RCC 7860 (cell line): ENCODE measurements at regions not wholly inside any gene's neighbourhood (a gene's known extent, or its start where the extent isn't known, plus 50 kb on each side); places are given as distances from the start of the nearest gene placed in this dataset.
"Not testable (repeated sequence)": the region's sequence is repeated elsewhere in the genome, so short reads cannot be mapped to it uniquely, and the experiment has no call there.

ENCODE experiments used
- DNase-seq: peaks from one replicate; pipeline ENCODE4 v3.0.0-alpha.2; 2015; ENCODE audit warnings: low spot score
- FAIRE-seq: peaks from 2 replicates; lab custom pipeline; 2012; peaks lifted over from hg19 to GRCh38; lab: Jason Lieb, UNC

- DNase-seq (no peak), FAIRE-seq (no peak)
Observed at GRCh38 chr17:14581186-14581830, 280.4 kb downstream of the HS3ST3B1 start.

DNA sequence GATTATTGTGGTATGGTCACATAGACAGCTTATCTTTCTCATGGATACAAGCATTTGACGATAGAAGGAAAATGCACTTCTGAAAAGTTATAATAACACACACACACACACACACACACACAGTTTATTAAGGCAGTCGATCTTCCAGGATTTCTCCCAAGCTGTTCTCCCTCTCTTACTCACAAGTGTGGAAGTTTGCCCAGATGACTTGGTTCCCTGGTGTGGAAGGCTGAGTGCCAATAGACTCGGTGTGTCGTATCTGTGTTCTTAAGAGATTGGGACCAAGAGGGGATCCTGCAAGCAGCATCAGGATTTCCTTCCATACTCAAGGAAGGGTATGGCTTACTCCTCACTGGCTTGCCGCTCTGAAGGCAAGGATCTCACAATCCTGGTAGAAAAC is 279.6 kb downstream of the HS3ST3B1 start:
- DNase-seq, result no peak
- no peak for FAIRE-seq

DNA sequence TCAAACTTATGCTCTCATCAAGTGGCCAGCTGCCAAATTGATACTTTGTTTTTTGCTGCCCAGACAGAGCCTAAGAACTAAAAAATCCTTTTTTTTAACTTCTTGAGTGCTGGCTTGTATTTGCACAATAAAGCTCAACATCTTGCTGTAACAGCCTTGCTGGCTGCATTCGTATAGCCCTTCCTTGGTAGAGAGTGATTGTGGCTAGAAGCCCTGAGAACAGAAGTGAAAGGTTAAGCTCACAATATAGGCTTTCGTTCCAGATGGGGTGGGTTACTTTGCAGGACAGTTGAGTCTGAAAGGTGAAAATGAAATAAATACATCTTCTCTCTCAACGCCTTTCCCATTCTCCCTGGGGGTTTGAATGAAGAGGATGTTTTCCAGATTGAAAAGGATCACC is 278.8 kb downstream of the HS3ST3B1 start:
- FAIRE-seq, result no peak
- DNase-seq, result no peak

- DNase-seq, result no peak
- FAIRE-seq, result no peak
Observed at GRCh38 chr17:14575471-14575953, 274.6 kb downstream of the HS3ST3B1 start.

DNA sequence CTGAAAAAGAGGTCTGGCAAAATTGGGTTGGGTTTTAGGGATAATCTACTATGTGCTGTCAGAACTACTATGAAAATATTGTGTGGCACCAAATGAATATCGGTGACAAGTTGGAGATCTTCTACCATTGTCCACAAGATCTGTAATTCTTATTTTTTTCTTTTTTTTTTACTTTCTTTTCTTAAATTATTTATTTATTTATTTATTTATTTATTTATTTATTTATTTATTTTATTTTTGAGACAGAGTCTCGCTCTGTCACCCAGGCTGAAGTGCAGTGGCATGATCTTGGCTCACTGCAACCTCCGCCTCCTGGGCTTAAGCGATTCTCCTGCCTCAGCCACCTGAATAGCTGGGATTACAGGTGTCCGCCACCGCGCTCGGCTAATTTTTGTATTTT is 259.4 kb downstream of the HS3ST3B1 start:
- not testable (repeated sequence) for FAIRE-seq

GRCh38 chr17:14559264-14560119 is 258.6 kb downstream of the HS3ST3B1 start:
- FAIRE-seq, result no peak
- no peak for DNase-seq

More for the DNA sequence above, 259.4 kb downstream of the HS3ST3B1 start:
- not testable (repeated sequence) for DNase-seq

GRCh38 chr17:14557480-14557879 is 256.6 kb downstream of the HS3ST3B1 start:
- DNase-seq (no peak), FAIRE-seq (no peak)

DNA sequence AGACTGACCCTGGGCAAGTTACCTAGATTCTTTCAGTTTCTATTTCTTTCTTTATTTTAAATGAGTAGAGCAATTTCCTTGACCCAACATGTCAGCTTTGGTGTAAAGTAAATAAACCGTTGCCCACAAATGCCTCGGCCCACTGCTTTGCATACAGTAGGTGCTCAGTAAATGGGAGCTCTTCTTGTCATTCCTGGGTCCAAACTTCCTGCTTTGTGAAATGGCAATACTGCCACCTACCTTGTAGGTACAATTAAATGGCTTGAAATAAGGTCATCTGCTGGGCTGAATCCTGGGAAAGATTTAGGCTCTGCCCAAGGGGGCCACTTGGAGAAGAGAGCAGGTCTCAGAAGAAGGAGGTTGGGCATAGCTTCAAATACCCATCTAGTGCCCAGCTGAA is 253.0 kb downstream of the HS3ST3B1 start:
- DNase-seq, result no peak
- FAIRE-seq, result no peak

DNA sequence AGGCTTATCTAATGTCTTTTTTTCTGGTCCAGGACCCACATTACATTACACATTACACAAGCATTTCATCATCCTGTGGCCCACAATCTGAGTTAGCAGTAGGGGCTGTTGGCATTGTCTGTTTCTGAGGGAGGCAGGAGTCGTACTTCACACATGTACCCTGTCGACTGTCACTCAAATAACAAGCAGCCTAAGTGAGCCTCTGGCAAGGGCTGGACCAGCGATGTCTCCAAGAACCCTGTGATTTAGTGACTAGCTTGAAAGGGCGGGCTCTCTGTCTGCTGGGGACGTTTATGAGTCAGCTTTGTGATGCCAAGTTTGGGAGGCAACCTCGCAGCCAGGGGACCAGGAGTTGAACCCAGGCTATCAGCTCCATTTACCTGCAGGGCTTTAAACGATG is 251.4 kb downstream of the HS3ST3B1 start:
- FAIRE-seq (no peak), DNase-seq (no peak)

DNA sequence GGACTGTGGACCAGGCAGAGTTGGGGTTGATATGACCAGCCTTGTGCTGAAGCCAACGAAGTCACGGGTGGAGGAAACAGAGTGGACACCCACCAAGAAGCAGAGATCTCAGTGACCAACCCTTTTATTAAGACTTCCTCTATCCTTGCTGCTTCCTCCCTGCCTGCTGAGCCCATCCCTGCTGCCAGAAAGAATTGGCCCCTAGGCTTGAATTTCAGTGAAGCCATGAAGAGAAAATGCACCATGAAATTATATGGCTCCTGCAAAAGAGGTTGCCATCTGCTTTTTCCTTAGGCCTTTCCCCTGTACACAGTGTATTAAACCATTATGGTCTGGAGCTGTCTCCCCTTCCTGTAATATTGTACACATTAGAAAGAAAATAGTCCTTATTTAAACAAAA is 246.7 kb downstream of the HS3ST3B1 start:
- FAIRE-seq, result no peak
- DNase-seq, result no peak

DNA sequence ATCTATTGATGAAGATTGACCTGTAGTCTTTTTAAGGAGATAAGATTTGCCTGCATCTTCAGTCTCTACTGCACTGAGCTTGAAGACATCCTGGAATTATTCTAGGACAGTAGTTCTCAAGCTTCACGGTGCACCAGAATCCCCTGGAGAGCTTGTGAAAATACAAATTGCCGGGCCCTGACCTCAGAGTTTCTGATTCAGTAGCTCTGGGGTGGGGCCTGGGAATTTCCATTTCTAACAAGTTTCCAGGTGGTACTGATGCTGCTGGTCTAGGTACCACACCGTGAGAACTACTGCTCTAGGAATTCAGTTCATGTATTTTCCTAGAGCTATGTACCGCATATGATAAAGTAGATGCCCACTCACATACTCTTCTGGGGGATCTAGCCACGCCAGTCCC is 246.1 kb downstream of the HS3ST3B1 start:
- no peak for DNase-seq
- FAIRE-seq, result no peak

DNA sequence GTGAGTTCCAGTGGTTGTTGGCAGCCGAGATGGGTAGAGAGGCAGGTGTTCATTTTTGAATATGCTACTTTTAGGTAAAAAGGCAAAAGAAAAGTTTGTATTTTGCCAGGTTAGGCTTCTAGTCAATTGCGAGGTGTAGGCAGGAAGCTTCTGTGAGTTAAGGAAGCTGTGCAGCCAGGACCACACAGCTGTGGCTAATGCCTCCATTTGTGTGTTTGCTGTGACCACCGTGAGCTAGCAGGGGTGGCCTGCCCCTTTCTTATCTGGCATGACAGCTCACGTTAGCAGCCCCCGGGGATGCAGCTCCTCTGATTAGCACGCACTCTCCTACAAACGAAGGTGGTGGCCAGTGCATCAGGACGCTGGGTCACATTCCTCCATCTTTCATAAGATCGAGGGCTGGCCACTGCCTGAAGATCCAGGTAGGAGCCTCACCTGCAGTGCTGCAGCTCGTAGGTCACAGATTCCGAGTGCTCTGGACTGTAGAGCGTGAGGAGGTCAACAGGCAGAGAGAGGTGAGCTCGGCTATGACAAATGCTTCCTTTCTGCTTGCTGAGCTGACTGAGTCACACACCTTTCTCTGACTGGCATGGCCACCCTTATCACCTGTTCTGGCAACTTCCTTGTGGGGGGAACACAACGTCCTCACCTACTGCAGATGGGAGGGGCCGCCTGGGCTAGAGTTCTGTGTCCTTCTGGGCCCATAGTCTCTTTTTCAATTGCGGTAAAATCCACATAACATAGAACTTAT is 244.4 kb downstream of the HS3ST3B1 start:
- no peak for FAIRE-seq
- DNase-seq, result no peak

DNA sequence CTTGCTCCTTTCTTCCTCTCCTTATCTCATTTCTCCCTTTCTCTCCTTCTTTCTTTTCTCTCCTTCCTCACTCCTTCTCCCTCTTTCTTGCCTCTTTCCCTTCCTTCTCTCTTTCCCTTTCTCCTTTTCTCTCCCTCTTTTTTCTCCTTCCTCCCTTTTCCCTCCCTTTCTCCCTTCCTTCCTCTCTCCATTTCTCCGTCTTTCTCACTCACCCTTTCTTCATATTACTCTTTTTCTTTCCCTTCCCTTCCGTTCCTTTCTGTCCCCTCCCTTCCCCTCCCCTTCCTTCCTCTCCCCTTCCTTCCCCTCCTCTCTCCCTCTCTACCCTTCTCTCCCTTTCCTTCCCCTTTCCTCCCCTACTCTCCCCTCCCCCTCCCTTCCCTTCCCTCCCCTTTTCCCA is 240.8 kb downstream of the HS3ST3B1 start:
- FAIRE-seq, result no peak
- no peak for DNase-seq

GRCh38 chr17:14539801-14540200 is 238.9 kb downstream of the HS3ST3B1 start:
- DNase-seq (no peak), FAIRE-seq (no peak)

DNA sequence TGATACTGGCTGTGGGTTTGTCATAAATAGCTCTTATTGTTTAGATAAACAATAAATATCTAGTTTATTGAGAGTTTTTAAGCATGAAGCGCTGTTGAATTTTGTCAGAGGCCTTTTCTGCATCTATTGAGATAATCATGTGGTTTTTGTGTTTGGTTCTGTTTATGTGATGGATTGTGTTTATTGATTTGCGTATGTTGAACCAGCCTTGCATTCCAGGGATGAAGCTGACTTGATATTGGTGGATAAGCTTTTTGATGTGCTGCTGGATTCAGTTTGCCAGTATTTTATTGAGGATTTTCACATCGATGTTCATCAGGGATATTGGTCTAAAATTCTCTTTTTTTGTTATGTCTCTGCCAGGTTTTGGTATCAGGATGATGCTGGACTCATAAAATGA is 231.4 kb downstream of the HS3ST3B1 start:
- FAIRE-seq, DNase-seq: not testable (repeated sequence)

- FAIRE-seq, result no peak
- DNase-seq, result no peak
Observed at GRCh38 chr17:14525551-14526455, 224.9 kb downstream of the HS3ST3B1 start.

DNA sequence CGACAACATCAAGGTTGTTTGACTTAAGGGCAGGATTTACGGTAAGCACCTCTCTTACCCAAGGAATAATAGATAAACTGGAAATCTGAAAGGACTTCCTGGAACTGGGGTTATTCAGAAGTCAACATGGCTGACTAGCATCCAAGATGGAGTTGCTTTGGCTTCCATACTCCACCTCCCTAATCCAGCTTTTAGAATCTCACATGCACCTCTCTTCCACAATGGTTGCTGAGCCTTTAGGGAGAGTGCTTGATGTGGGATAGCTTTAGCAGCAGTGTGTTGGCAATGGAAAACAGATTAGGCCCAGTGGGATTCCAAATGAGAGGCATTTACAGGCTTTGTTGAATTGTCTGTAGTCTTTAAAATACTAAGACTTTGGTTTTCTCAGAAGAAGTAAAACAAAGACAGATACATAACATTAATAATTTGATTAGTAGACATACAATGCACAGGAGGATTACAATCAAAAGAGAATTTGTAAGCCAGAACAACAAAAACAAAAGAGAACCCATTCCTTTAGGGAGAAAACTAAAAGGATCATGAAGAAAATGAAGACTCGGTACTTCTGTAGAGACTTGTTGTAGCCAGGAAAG is 222.0 kb downstream of the HS3ST3B1 start:
- FAIRE-seq, result no peak
- no peak for DNase-seq

GRCh38 chr17:14518919-14519318 is 218.0 kb downstream of the HS3ST3B1 start:
- not testable (repeated sequence) for FAIRE-seq, DNase-seq

DNA sequence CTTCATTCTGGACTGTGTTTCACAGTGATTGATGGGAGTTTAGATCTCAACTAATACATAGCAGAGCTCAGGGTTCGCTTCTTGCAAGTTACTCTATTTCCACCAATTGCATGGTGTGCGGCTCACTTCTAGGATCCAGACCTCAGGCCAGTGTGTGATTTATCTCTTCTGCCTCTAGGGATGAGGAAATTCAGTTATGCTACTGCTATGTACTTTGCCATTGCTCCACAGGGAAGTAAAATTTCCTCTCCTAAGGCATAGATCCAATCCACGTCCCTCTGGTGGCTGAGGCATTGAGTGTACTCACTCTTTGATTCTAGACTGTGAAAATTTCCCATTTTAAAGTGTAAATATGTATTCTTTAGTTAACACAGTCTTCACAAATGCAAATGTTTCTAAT is 214.1 kb downstream of the HS3ST3B1 start:
- DNase-seq (no peak), FAIRE-seq (no peak)

- no peak for DNase-seq
- no peak for FAIRE-seq
Observed at GRCh38 chr17:14513835-14514234, 213.0 kb downstream of the HS3ST3B1 start.
